ENCODE measurements at regions not wholly inside any gene's neighbourhood (a gene's known extent, or its start where the extent isn't known, plus 50 kb on each side); places are given as distances from the start of the nearest gene placed in this dataset.
"Not testable (repeated sequence)": the region's sequence is repeated elsewhere in the genome, so short reads cannot be mapped to it uniquely, and the experiment has no call there.

DNA sequence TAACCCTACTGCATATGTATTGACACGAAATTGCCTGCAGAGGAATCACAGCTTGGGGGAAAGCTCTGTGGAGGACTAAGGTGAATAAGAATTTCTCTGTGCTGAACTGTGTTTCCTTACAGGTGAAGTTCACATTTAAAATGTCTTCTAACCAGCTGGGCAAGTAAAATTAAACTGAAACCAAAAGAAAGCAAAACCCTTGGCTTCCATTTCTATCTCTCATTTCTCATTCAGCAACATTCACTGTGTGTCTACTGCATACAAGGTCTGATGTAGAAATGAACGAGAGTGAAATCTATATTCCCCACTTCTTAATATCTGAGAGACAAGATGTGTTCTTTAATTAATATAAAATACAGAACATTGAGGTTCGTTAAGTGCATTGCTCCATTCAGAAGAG lies 397.3 kb downstream of the SOX11 start:
- POLR2A ChIA-PET: no interaction called here
- no peaks in the 10 kb centered on the region for H3K4me1 Mint-ChIP-seq

DNA sequence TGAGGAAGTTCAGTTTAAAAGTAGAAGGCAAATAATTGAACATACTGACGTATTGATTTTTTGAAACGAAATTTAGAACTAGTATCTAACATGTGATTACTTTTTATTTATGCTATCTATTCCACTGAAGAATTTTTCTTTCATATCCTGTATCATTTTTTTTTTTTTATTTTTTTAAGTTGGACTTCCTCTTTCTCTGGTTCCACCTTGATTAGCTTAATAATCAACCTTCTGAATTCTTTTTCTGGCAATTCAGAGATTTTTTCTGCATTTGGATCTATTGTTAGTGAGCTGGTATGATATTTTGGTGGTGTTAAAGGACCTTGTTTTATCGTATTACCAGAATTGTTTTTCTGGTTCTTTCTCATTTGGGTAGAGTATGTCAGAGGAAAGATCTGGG lies 411.2 kb downstream of the SOX11 start:
- POLR2A ChIA-PET: no interaction called here
- H3K36me3 Mint-ChIP-seq: no peaks in the 10 kb centered on the region
- DNase-seq: no peak
- H3K4me1 Mint-ChIP-seq: no peaks in the 10 kb centered on the region
- H3K27ac Mint-ChIP-seq: no peak overlapping the region
- no peak overlapping the region for H3K4me3 Mint-ChIP-seq
- peaks cover 1% of the 10 kb centered on the region for H3K9me3 Mint-ChIP-seq
- ATAC-seq (ENCODE audit: low read depth): no peak
- H3K27me3 Mint-ChIP-seq: no peaks in the 10 kb centered on the region

More for the DNA sequence above, 397.3 kb downstream of the SOX11 start:
- H3K9me3 Mint-ChIP-seq: peaks cover 3% of the 10 kb centered on the region
- H3K27me3 Mint-ChIP-seq: no peaks in the 10 kb centered on the region
- no peak overlapping the region for H3K27ac Mint-ChIP-seq
- ATAC-seq (ENCODE audit: low read depth): no peak
- H3K36me3 Mint-ChIP-seq: no peaks in the 10 kb centered on the region
- no peak for DNase-seq
- no peak overlapping the region for H3K4me3 Mint-ChIP-seq

DNA sequence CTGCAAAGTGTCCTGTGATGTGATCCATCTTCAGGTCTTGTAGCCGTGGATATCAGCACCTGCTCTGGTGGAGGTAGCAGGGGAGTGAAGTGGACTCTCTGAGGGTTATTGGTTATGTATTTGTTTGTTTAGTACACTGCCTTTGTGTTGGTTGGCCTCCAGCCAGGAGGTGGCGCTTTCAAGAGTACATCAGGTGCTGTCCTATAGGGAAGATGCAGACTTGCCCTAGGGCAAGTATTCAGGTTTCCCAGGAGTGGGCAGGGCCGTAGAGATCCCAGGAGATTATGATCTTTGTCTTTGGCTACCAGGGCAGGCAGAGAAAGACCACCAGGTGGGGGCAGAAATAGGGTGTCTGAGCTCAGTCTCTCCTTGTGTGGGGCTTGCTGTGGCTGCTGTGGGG lies 411.8 kb downstream of the SOX11 start:
- POLR2A ChIA-PET: no interaction called here
- DNase-seq (no peak), ATAC-seq (ENCODE audit: low read depth) (no peak)
- no peaks in the 10 kb centered on the region for H3K4me1 Mint-ChIP-seq
- no peak overlapping the region for H3K4me3 Mint-ChIP-seq
- no peaks in the 10 kb centered on the region for H3K27me3 Mint-ChIP-seq
- peaks cover 1% of the 10 kb centered on the region for H3K9me3 Mint-ChIP-seq
- H3K27ac Mint-ChIP-seq: no peak overlapping the region
- no peaks in the 10 kb centered on the region for H3K36me3 Mint-ChIP-seq

DNA sequence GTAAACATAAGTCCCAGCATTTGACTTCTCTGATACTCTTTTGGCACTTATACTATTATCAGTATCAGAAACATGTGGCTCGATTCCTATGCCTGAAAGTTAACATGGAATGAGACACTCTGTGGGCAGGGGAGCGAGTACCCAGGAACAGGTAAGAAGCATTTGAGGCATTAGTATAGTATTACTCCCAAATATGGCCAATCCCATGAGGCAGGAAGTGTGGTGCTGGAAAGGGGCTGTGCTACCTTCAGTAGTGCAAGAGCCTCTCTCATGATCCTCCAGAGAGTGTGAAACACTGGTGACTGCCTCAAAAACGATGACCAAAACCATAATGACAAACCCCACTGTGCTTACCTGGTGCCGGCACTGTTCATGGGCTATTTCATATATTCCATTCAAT lies 415.1 kb downstream of the SOX11 start:
- Mint-ChIP-seq H3K36me3 (no peaks in the 10 kb centered on the region), H3K27ac (no peak overlapping the region), H3K9me3 (no peaks in the 10 kb centered on the region), H3K4me3 (no peak overlapping the region), H3K27me3 (no peaks in the 10 kb centered on the region), H3K4me1 (no peaks in the 10 kb centered on the region)
- POLR2A ChIA-PET: no interaction called here
- no peak for ATAC-seq (ENCODE audit: low read depth)
- DNase-seq: no peak

DNA sequence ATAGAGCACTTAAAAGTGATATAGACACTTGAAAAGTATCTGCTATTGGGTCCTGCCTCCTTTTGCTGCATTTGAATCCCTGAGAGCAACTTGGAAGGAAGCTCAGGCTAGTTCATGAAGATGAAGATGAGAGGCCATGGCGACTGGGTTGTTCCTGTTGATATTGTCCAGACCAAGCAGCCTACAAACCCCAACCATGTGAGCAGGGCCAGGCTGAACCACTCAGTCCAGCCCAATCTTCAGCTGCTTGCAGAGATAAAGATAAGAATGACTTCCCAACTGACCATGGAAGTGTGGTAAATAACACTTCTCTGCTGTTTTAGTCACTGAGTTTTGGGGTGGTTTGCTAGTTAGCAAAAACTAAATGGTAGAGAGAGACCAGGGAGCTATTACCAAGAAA lies 417.6 kb downstream of the SOX11 start:
- DNase-seq: no peak
- no peak overlapping the region for H3K27ac Mint-ChIP-seq
- ATAC-seq (ENCODE audit: low read depth): no peak
- H3K4me1 Mint-ChIP-seq: no peaks in the 10 kb centered on the region
- no peak overlapping the region for H3K4me3 Mint-ChIP-seq
- H3K27me3 Mint-ChIP-seq: no peaks in the 10 kb centered on the region
- POLR2A ChIA-PET: no interaction called here
- H3K36me3 Mint-ChIP-seq: no peaks in the 10 kb centered on the region
- H3K9me3 Mint-ChIP-seq: no peaks in the 10 kb centered on the region

DNA sequence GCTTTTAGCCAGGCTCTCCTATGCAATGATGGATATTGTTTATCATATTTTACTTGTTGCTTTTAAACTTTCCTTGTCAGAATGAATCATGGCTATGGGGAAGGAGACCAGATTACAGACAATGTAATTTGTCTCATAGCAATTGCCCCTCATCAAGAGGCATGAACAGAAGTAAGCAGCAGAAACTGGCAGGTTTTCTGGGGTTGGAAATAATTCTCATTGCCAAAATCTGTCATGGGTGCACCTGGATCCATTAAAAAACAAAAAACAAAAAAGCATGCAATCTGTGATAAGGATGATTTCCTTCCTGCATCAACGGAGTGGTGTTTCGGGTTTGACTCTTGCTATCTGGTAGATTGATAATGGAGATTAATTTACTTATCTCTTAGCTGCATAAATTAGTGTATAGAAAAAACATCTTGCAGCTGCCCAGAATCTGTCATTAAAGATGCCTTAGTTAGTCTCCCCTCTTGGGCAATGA lies 419.6 kb downstream of the SOX11 start:
- POLR2A ChIA-PET: no interaction called here
- H3K4me3 Mint-ChIP-seq: no peak overlapping the region
- no peaks in the 10 kb centered on the region for H3K36me3 Mint-ChIP-seq
- ATAC-seq (ENCODE audit: low read depth) (no peak), DNase-seq (no peak)
- no peaks in the 10 kb centered on the region for H3K4me1 Mint-ChIP-seq
- no peaks in the 10 kb centered on the region for H3K9me3 Mint-ChIP-seq
- no peaks in the 10 kb centered on the region for H3K27me3 Mint-ChIP-seq
- H3K27ac Mint-ChIP-seq: no peak overlapping the region

DNA sequence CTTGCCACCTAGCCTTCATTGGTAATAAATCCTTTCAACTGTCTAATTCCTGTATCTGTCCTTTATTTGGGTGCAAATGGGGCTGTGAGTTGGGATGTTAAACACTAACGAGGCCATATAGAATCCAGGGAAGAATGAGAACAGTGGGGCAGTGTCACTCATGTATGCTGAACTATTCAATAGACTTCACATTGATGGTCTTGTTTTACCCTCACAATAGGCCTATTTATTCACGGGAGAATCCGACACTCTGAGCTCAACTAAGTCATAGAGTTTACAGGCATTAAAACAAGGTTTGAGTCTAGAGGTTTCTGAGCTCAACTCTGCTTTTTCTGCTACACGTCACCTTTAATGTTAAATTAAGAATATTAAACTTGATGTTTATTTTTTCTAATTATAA lies 421.6 kb downstream of the SOX11 start:
- H3K4me1 Mint-ChIP-seq: no peaks in the 10 kb centered on the region
- H3K36me3 Mint-ChIP-seq: no peaks in the 10 kb centered on the region
- H3K27me3 Mint-ChIP-seq: no peaks in the 10 kb centered on the region
- ATAC-seq (ENCODE audit: low read depth) (no peak), DNase-seq (no peak)
- H3K27ac Mint-ChIP-seq: no peak overlapping the region
- H3K4me3 Mint-ChIP-seq: no peak overlapping the region
- no peaks in the 10 kb centered on the region for H3K9me3 Mint-ChIP-seq
- POLR2A ChIA-PET: no interaction called here

DNA sequence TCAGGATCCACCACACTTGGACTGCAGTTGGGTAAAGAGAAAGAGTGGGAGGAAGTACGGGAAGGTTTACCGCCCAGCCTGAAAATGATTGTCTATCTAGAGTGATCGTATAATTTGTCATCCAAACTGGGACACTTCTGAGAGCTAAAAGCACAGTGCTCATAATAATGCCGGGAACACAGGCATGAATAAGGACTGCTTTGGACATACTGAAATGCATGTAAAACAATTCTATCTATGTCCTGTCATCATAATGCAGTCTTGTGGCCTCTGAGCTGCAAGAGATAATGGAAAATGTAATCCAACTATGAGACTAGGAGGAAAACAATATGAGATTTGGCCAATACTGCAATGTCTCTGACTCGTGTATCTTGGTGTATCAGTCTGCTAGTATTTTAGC lies 435.5 kb downstream of the SOX11 start:
- no peaks in the 10 kb centered on the region for H3K27me3 Mint-ChIP-seq
- no peak overlapping the region for H3K4me3 Mint-ChIP-seq
- H3K4me1 Mint-ChIP-seq: no peaks in the 10 kb centered on the region
- no peaks in the 10 kb centered on the region for H3K36me3 Mint-ChIP-seq
- ATAC-seq (ENCODE audit: low read depth): no peak
- POLR2A ChIA-PET: no interaction called here
- H3K27ac Mint-ChIP-seq: no peak overlapping the region
- DNase-seq: no peak
- no peaks in the 10 kb centered on the region for H3K9me3 Mint-ChIP-seq

DNA sequence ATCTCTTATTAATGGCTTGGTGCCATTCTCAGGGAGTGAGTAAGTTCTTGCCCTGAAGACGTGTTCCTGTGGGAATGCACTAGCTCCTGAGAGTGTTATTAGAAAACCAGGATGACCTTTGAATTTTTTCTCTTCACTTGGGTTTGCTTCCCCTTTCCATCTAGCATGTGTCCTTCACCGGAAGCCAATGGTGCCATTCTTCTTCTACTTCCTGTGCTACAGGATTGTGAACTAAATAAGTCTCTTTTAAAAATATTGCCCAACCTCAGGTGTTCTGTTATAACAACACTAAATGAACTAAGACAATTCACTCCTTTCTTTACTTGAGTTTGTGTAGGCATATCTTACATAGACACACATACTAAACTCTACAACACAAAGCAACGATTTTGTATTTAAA lies 447.0 kb downstream of the SOX11 start:
- Mint-ChIP-seq H3K27ac (no peak overlapping the region), H3K9me3 (no peaks in the 10 kb centered on the region), H3K4me3 (no peak overlapping the region), H3K27me3 (no peaks in the 10 kb centered on the region), H3K4me1 (no peaks in the 10 kb centered on the region), H3K36me3 (no peaks in the 10 kb centered on the region)
- DNase-seq: no peak
- POLR2A ChIA-PET: no interaction called here
- no peak for ATAC-seq (ENCODE audit: low read depth)

DNA sequence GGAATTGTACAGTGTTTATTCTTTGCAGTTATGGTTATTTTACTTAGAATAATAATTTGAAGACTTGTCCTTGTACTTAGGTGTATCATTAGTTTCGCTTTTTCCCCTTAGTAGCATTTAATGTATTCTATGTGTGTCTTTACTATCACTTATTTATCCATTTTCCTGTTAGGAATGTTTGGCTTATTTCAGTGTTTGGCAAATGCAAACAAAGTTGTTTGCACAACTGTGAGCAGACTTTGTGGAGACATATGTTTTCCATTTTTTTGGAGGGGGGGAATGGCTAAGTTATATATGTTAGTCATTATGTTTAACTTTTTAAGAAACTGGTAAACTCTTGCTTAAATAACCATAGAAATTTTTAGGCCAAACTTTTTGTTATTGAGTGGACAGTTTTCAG lies 447.7 kb downstream of the SOX11 start:
- Mint-ChIP-seq H3K4me1 (no peaks in the 10 kb centered on the region), H3K36me3 (no peaks in the 10 kb centered on the region), H3K27ac (no peak overlapping the region), H3K9me3 (no peaks in the 10 kb centered on the region), H3K27me3 (no peaks in the 10 kb centered on the region), H3K4me3 (no peak overlapping the region)
- ATAC-seq (ENCODE audit: low read depth) (no peak), DNase-seq (no peak)
- POLR2A ChIA-PET: no interaction called here

DNA sequence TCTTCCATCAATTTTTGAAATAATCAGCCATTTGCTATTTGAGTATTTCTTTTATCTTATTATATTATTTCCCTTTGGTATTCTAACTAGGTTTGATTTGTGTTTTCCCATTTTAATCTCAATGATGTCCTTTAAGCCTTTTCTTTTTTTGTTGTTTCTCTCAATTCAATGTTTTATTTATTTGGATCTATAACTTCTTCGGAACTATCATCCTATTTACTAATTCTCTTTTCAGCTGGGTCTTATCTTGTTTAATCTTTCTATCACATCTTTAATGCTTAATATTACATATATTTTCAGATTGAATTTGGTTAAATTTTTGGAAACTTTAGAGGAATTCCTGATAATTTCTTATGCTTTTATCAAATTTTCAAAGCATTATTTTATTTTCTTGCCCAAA lies 448.3 kb downstream of the SOX11 start:
- no peaks in the 10 kb centered on the region for H3K27me3 Mint-ChIP-seq
- POLR2A ChIA-PET: no interaction called here
- no peaks in the 10 kb centered on the region for H3K9me3 Mint-ChIP-seq
- no peak for ATAC-seq (ENCODE audit: low read depth)
- no peak overlapping the region for H3K4me3 Mint-ChIP-seq
- H3K36me3 Mint-ChIP-seq: no peaks in the 10 kb centered on the region
- no peaks in the 10 kb centered on the region for H3K4me1 Mint-ChIP-seq
- no peak overlapping the region for H3K27ac Mint-ChIP-seq
- no peak for DNase-seq

DNA sequence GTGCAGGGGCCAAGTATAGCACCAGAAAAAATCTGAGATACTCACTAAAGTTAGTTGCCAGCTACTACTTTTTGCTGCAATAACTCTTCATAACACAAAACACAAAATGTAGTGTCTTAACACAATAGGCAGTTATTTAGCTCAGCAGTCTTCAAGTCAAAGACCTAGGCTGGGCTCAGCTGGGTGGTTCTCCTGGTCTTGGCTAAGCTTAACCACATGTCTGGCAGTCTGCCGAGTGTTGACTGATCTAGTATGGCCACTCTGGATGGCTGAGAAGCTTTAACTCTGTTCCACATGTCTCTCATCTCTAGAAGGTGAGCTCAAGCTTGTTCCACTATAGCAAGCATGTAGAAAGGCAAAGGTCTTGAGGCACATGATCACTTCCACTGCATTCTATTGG lies 451.6 kb downstream of the SOX11 start:
- Mint-ChIP-seq H3K27me3 (no peaks in the 10 kb centered on the region), H3K4me1 (no peaks in the 10 kb centered on the region), H3K36me3 (no peaks in the 10 kb centered on the region), H3K4me3 (no peak overlapping the region), H3K9me3 (no peaks in the 10 kb centered on the region), H3K27ac (no peak overlapping the region)
- DNase-seq (no peak), ATAC-seq (ENCODE audit: low read depth) (no peak)
- POLR2A ChIA-PET: no interaction called here

DNA sequence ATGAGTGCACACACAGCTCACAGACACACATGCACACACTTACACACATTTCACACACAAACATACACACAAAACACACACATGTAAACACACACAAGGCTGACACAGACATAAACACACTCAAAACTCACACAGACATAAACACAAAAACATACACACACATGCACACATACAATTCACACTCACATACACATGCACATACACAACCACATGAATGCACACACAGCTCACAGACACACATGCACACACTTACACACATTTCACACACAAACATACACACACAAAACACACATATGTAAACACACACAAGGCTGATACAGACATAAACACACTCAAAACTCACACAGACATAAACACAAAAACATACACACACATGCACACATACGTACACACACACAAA lies 455.0 kb downstream of the SOX11 start:
- H3K36me3 Mint-ChIP-seq; H3K4me3 Mint-ChIP-seq; H3K9me3 Mint-ChIP-seq; ATAC-seq (ENCODE audit: low read depth); H3K27ac Mint-ChIP-seq; H3K27me3 Mint-ChIP-seq; H3K4me1 Mint-ChIP-seq; POLR2A ChIA-PET; DNase-seq: not testable (repeated sequence)

DNA sequence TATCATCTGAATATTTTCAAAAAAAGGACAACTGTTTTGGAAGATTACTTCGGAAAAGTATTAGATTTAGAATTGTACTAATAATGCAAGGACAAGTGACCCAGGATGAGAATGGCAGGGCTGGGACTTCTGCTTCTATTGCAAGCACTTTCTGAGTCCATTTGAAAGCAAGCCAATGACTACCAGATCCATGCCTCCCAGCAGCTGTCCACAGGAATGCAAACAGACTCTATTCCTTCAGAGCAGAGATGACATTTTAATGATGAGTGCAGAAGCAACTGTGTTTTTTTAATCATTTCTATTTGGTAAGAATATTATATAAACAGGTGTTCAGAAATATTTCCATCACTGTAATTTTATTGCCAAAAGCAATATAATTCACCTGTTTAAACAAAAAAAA lies 456.7 kb downstream of the SOX11 start:
- Mint-ChIP-seq H3K4me3 (no peak overlapping the region), H3K36me3 (no peaks in the 10 kb centered on the region), H3K9me3 (no peaks in the 10 kb centered on the region), H3K4me1 (no peaks in the 10 kb centered on the region), H3K27ac (no peak overlapping the region), H3K27me3 (no peaks in the 10 kb centered on the region)
- POLR2A ChIA-PET: no interaction called here
- no peak for ATAC-seq (ENCODE audit: low read depth)
- DNase-seq: no peak

DNA sequence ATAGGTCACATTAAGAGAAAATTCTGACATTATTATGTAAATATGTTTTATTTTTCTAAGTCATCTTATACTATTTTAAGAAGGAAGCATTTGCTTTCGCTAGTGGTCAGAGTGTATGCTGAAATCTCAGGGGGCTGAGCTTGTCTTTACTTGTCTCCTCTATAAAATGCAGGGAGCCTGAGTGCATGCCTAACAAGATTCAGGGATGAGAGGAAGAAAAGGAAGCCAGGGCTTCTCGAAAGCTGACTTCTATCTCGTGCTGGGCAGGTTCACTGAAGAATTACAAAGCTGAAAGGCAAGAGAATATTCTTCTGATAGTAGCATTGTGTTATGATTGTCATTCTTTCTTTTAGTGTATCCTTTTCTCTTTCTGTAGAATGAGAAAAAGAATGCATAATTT lies 467.4 kb downstream of the SOX11 start:
- no peaks in the 10 kb centered on the region for H3K9me3 Mint-ChIP-seq

More for the DNA sequence above, 467.4 kb downstream of the SOX11 start:
- H3K27me3 Mint-ChIP-seq: no peaks in the 10 kb centered on the region
- H3K27ac Mint-ChIP-seq: no peak overlapping the region
- no peak overlapping the region for H3K4me3 Mint-ChIP-seq
- ATAC-seq (ENCODE audit: low read depth): no peak
- no peak for DNase-seq
- H3K36me3 Mint-ChIP-seq: no peaks in the 10 kb centered on the region
- POLR2A ChIA-PET: no interaction called here
- no peaks in the 10 kb centered on the region for H3K4me1 Mint-ChIP-seq
